ENCODE measurements at regions not wholly inside any gene's neighbourhood (a gene's known extent, or its start where the extent isn't known, plus 50 kb on each side); places are given as distances from the start of the nearest gene placed in this dataset.

DNA sequence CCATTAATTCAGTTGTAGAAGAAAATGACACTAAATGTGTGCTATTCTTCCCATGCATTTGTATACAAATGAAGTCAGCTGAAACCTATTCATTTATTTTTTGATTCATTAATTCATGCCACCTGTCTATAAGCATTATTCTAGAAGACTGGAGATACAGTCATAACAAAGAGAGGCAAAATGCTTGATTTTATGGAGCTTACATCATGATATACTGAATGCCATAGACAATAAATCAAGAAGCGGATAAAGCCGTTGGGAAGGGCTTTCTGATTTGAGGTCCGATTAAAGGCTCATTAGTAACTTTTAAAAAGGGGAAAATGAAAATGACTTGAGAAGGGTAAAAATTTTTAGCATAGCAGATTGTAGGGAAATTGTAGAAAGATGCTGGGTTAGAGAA, 494.9 kb downstream of the RERGL start:
- TF ChIP-seq CTCF (IDR thresholded peaks at IDR 0.05) = no peak
- TF ChIP-seq POLR2A (IDR thresholded peaks at IDR 0.05) = no peak

GRCh38 chr12:17593715-17594406, 496.1 kb downstream of the RERGL start:
- TF ChIP-seq CTCF (IDR thresholded peaks at IDR 0.05) (no peak), POLR2A (IDR thresholded peaks at IDR 0.05) (no peak)
- no peaks in the 10 kb centered on the region for H3K4me1 ChIP-seq
- H3K4me3 ChIP-seq = no peak overlapping the region
- no peaks in the 10 kb centered on the region for H3K36me3 ChIP-seq
- DNase-seq = no peak
- H3K9me3 ChIP-seq = no peaks in the 10 kb centered on the region
- H3K27ac ChIP-seq = no peak overlapping the region
- H3K27me3 ChIP-seq = no peaks in the 10 kb centered on the region

More for the DNA sequence above, 494.9 kb downstream of the RERGL start:
- Histone ChIP-seq H3K36me3 (no peaks in the 10 kb centered on the region), H3K9me3 (no peaks in the 10 kb centered on the region), H3K4me3 (no peak overlapping the region), H3K27me3 (no peaks in the 10 kb centered on the region), H3K27ac (no peak overlapping the region), H3K4me1 (no peaks in the 10 kb centered on the region)
- no peak for DNase-seq

- H3K4me1 ChIP-seq = no peaks in the 10 kb centered on the region
- no peaks in the 10 kb centered on the region for H3K9me3 ChIP-seq
- no peaks in the 10 kb centered on the region for H3K27me3 ChIP-seq
- no peak for DNase-seq
- no peak overlapping the region for H3K27ac ChIP-seq
- no peaks in the 10 kb centered on the region for H3K36me3 ChIP-seq
- no peak overlapping the region for H3K4me3 ChIP-seq
- TF ChIP-seq CTCF (IDR thresholded peaks at IDR 0.05) (no peak), POLR2A (IDR thresholded peaks at IDR 0.05) (no peak)
These were observed 497.5 kb downstream of the RERGL start for GRCh38 chr12:17592472-17592871.

- H3K4me1 ChIP-seq = no peaks in the 10 kb centered on the region
- no peaks in the 10 kb centered on the region for H3K9me3 ChIP-seq
- TF ChIP-seq CTCF (IDR thresholded peaks at IDR 0.05) (no peak), POLR2A (IDR thresholded peaks at IDR 0.05) (no peak)
- H3K4me3 ChIP-seq = no peak overlapping the region
- H3K27me3 ChIP-seq = no peaks in the 10 kb centered on the region
- no peak overlapping the region for H3K27ac ChIP-seq
- no peaks in the 10 kb centered on the region for H3K36me3 ChIP-seq
- DNase-seq = no peak
These were observed 498.9 kb downstream of the RERGL start for GRCh38 chr12:17591005-17591681.

DNA sequence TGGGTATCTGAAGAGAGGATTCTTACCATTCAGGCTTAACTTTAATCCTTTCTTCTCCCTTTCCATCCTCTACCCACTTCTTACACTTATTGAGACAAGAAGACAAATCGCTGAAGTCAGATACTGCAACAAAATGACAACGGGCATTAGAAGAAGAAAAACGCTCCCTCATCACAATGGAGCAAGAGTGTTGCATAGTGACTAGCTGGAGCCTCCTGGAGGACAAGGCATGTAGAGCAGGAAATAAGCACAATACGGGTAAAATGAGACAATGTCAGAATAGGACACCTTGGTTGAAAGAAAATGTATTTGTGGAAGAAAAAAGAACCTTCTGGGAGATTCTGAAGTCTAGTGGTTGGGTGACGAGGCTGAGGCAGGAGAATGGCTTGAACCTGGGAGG, 501.0 kb downstream of the RERGL start:
- H3K27ac ChIP-seq = no peak overlapping the region
- no peaks in the 10 kb centered on the region for H3K27me3 ChIP-seq
- H3K4me1 ChIP-seq = no peaks in the 10 kb centered on the region
- H3K9me3 ChIP-seq = no peaks in the 10 kb centered on the region
- TF ChIP-seq POLR2A (IDR thresholded peaks at IDR 0.05) = no peak
- TF ChIP-seq CTCF (IDR thresholded peaks at IDR 0.05) = no peak
- H3K36me3 ChIP-seq = no peaks in the 10 kb centered on the region
- DNase-seq = no peak
- H3K4me3 ChIP-seq = no peak overlapping the region

All from Peyer's patch (tissue), 4 donors.